Kasumi-1 (cell line): ENCODE measurements at regions not wholly inside any gene's neighbourhood (a gene's known extent, or its start where the extent isn't known, plus 50 kb on each side); places are given as distances from the start of the nearest gene placed in this dataset.
"Not testable (repeated sequence)": the region's sequence is repeated elsewhere in the genome, so short reads cannot be mapped to it uniquely, and the experiment has no call there.

Experiments used
- DNase-seq, 2 experiments: peaks; one replicate each; lab custom pipeline; 2025; lab: John Stamatoyannopoulos, UW

- DNase-seq = peak in 1 of 2 experiments; percentile 5
Measured at GRCh38 chr4:184942444-184943425, 75.6 kb upstream of the HELT start.

GRCh38 chr4:184949020-184949419 lies 69.3 kb upstream of the HELT start:
- DNase-seq = no peak

GRCh38 chr4:184950117-184950830 lies 68.0 kb upstream of the HELT start:
- no peak for DNase-seq

- no peak for DNase-seq
Measured at GRCh38 chr4:184950926-184951325, 67.4 kb upstream of the HELT start.

- no peak for DNase-seq
Measured at GRCh38 chr4:184951668-184952160, 66.6 kb upstream of the HELT start.

- no peak for DNase-seq
Measured at GRCh38 chr4:184952522-184952921, 65.8 kb upstream of the HELT start.

- DNase-seq = no peak
Measured at GRCh38 chr4:184953421-184953945, 64.8 kb upstream of the HELT start.

- DNase-seq = no peak
Measured at GRCh38 chr4:184953971-184954370, 64.3 kb upstream of the HELT start.

- no peak for DNase-seq
Measured at GRCh38 chr4:184954482-184954881, 63.8 kb upstream of the HELT start.

GRCh38 chr4:184955116-184955515 lies 63.2 kb upstream of the HELT start:
- DNase-seq = no peak

GRCh38 chr4:184955636-184956035 lies 62.7 kb upstream of the HELT start:
- no peak for DNase-seq

- DNase-seq = no peak
Measured at GRCh38 chr4:184957446-184958115, 60.7 kb upstream of the HELT start.

GRCh38 chr4:184958127-184958922 lies 60.0 kb upstream of the HELT start:
- DNase-seq = no peak

GRCh38 chr4:184958923-184959210 lies 59.4 kb upstream of the HELT start:
- peak; percentile 14 to 28 for DNase-seq

- DNase-seq = no peak
Measured at GRCh38 chr4:184959309-184959708, 59.0 kb upstream of the HELT start.

- no peak for DNase-seq
Measured at GRCh38 chr4:184959786-184960185, 58.5 kb upstream of the HELT start.

GRCh38 chr4:184960505-184960971 lies 57.8 kb upstream of the HELT start:
- DNase-seq = no peak

- DNase-seq = no peak
Measured at GRCh38 chr4:184961660-184962059, 56.6 kb upstream of the HELT start.

GRCh38 chr4:184962125-184962638 lies 56.1 kb upstream of the HELT start:
- no peak for DNase-seq

- DNase-seq = not testable (repeated sequence)
Measured at GRCh38 chr4:184965230-184966050, 52.9 kb upstream of the HELT start.
